ENCODE measurements at regions not wholly inside any gene's neighbourhood (a gene's known extent, or its start where the extent isn't known, plus 50 kb on each side); places are given as distances from the start of the nearest gene placed in this dataset.
"Not testable (repeated sequence)": the region's sequence is repeated elsewhere in the genome, so short reads cannot be mapped to it uniquely, and the experiment has no call there.

DNA sequence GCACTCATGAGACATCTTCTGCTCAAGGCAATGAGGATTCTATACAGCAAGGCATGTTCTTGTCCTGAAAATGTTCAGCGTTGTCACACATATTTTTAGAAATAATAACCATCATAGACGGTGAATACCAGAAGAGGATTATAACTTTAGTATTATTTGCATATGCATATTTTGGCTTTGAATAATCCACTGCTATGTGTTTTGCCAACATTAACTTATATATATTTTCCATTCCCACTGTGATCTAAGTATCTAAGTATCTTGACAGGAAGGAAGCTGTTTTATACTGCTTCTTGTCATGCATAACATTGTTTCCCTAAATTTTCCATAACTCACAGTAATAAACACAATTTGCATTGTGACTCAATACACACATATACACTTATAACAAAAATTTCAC, 509.5 kb downstream of the TBL1XR1 start:
- no peak for DNase-seq (ENCODE audit: low read depth)

DNA sequence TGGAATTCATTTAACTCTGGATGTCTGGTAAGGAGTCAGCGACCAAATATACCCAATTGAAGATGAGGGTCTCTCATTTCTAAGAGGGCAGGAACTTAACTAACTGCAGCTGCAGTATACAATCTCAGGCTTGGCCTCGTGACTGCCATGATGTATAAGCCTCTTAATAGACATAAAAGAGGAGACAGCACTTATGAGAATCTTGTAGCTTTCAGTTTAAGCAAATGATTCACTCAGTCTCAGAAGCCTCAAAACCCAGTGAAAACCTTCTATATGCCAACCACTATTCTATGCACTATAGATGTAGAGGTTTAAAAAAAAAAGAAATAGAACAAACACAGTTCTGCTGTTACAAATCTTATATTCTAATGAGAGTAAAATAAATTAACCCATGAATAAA, 513.9 kb downstream of the TBL1XR1 start:
- DNase-seq (ENCODE audit: low read depth) = no peak
- H3K4me3 ChIP-seq (ENCODE audit: low read depth, low read length) = no peak overlapping the region

More for the DNA sequence above, 509.5 kb downstream of the TBL1XR1 start:
- H3K4me3 ChIP-seq (ENCODE audit: low read depth, low read length) = no peak overlapping the region

DNA sequence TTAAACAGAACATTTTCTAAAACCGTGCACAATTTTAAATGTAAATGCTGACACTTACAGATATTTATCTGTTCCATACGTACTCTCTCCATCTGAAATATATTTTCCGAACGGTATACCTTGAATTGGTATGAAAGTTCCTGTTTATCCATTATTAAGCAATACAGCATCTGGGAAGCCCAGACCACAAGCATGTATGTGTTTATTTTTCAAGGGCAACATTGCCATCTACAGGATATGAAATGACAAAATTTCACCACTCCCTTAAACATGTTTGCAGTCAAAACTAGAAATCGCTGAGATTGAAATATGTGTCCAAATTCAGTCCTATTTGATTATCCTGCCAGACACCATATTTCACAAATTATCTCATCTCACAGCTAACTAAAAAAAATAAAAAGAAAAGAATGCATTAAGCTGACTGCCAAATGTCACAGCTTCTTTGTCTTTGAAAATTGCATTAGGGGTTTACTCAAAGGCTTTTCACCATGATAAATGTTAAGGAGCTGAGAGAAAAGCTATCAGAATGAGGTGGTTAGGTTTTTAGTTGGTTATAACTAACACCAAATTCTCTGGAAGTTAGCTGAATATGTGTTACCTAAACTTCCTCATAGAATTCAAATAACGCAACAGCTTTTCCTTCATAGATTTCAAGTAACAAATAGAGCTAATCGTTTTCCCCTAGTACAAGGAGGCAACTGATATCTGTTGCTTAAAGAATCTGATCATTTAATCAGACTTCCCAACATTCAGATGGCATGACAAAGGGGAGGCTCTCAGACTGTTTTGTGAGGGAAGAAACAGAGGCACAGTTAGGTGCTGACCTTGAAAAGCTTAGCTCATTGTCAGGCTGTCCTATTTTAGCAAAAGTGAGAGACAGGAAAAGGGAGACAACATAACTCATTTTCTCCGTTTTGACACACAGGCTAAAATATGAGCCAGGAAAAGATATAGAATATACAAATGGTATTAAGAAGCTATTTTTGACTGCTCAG, 533.1 kb downstream of the TBL1XR1 start:
- peak; percentile 60 for DNase-seq (ENCODE audit: low read depth)
- no peak overlapping the region for H3K4me3 ChIP-seq (ENCODE audit: low read depth, low read length)

DNA sequence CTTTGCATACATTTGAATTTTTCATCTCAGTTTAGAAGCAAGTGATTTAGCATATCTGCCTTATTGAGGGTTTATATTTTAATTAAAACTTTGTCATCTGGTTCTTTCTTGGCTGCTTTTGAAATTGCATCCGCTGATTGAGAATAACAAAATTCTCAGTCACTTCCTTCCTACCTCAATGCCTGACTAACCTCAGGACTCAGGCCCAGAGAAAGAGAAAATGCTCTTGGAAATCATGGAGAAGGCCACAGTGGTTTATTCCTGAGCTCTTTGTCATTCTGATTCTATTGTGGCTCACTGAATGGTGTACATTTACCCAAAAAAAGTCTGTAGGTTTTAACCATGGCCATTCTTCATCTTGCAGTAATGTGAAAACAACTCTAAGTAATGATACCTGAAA, 533.9 kb downstream of the TBL1XR1 start:
- H3K4me3 ChIP-seq (ENCODE audit: low read depth, low read length) = no peak overlapping the region
- no peak for DNase-seq (ENCODE audit: low read depth)

DNA sequence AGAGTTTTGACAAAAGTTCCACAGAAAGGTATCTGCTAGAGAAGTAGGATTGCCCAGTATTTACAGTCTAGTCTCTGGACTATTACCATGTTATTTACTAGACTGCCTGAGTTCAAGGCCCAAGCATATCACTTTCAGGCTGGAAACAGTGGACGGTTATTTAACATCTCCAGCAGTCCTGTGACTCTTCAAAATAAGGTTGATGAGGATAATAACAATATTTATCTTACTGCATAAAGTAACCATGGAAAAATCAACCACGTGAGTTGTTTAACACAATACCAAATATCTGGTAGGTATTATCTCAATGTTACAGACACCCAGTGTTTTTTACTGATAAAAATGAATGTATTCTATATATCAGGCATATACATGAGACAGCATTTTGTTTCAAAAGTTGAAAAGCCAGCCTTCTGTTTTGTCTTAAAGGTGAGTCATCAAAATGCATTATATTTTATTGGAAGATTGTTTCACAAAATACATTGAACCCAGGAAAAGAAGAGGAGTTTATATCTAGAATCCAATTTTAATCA, 535.8 kb downstream of the TBL1XR1 start:
- no peak for DNase-seq (ENCODE audit: low read depth)

DNA sequence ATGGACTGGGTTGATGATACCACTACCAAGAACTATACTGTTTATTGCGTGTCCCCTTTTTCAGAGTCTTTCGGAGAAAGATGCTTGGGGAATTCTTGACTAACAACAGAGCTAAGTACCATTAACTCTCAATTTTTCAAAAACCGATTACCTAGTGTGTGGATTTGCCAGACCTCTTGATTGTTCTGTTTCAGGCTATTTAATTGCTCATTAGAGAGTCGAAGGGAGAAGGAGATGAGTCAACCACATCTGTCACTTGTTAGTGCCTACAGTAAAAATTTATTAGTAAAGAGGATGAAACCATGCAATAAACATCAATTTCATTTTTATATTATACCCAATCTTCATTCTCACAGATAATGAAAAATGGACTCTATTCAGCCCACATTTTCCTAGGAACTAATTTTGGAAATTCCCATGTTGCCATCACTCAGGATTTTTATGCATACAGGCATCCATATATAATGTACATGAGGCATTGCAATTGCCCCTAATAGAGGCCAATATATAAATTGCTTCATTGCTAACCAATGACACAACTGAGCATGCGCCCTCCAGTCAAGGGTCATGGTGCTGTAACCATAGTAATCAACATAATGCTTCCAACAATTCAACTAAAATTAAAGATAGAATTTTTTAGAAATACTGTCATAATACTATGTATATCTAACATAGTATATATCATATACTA, 541.7 kb downstream of the TBL1XR1 start:
- DNase-seq (ENCODE audit: low read depth) = no peak
- no peak overlapping the region for H3K4me3 ChIP-seq (ENCODE audit: low read depth, low read length)

More for the DNA sequence above, 535.8 kb downstream of the TBL1XR1 start:
- no peak overlapping the region for H3K4me3 ChIP-seq (ENCODE audit: low read depth, low read length)

DNA sequence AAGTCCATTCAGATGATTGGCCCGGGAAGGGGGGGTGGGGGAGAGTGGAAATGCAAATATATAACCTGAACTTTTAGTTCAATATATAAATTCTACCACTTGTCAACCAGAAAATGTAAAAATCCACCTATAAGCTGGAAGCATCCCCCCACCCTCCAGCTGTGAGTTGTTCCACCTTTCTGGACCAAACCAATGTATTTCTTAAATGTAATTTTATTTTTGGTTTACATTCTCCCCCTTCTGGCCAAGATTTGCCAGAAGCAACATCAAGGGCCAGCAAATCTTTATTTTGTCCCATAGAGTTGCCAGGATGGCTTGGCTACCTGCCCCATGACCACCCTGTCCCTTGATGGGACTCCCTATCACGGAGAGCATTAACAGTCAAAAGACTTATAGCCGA, 545.7 kb downstream of the TBL1XR1 start:
- no peak overlapping the region for H3K4me3 ChIP-seq (ENCODE audit: low read depth, low read length)

DNA sequence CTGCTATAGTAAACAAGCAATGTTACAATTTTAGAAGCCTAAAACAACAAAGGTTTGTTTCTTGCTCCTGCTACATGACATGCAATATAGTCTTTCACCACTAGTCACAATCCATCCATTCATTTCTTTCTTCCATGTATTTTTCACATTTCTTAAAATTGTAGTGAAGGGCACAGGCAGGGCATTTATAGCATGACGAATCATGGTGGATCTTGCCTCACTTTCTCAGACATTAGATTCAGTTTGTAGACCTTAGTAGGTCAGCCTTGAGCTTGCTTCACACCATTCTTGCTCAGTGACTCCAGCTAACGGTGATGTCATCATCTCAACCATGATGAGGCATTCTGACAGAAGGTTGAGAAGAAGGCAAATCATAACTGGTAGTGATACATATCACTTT, 546.8 kb downstream of the TBL1XR1 start:
- DNase-seq (ENCODE audit: low read depth) = peak; percentile 67
- no peak overlapping the region for H3K4me3 ChIP-seq (ENCODE audit: low read depth, low read length)

More for the DNA sequence above, 545.7 kb downstream of the TBL1XR1 start:
- DNase-seq (ENCODE audit: low read depth) = no peak

DNA sequence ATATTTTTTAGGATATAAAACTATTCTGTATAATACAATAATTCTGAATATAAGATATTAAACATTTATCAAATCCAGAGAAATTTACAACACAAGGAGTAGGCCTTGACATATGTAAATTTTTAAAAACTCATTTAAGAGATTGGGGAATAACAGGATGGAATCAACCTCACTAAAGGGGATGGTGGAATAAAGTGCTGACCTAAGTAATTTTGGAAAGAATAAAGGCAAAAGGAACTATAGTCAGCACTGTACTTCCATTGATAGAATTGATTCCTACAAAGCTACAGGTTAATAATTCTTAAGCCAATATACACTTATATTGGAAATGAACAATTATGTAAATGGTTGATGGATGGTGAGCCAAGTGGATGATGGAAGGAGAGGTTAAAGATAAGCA, 549.3 kb downstream of the TBL1XR1 start:
- DNase-seq (ENCODE audit: low read depth) = no peak
- H3K4me3 ChIP-seq (ENCODE audit: low read depth, low read length) = no peak overlapping the region

DNA sequence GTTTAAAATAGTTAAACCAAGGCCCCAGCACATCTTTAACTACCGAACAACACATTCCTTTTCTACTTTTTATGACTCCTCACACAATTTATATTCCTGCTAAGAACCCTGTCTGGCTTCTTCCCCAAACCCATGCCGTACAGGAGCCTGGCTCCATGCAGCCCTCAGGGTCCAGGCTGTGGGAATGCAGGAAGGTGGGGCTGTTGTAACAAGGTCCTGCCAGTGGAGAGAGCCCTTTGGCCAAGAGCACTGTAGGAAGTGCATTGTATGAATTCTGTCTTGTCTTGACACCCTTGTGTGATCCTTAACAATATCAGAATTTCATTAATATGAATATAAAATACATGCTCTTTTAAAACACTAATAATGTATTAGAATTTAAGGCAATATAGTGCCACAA, 563.8 kb downstream of the TBL1XR1 start:
- DNase-seq (ENCODE audit: low read depth) = no peak
- H3K4me3 ChIP-seq (ENCODE audit: low read depth, low read length) = no peak overlapping the region

DNA sequence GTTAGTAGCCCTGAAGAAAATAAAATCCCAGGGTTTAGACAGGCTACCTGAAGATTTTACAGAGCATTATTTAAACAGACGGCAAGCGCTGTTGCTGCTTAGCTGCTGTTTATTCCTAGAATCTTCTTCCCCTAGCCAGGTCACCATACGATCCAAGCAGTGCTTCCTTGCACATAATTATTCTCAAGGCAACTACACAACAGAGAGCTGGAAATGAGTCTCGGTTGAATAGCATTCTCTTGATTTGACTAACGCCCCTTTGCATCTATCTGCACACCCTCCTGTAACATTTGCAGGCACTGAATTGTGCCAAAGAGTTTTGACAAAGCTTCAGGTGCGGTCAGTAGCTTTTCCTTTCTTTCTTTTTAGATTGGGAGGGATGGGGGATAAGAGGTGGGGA, 564.4 kb downstream of the TBL1XR1 start:
- no peak overlapping the region for H3K4me3 ChIP-seq (ENCODE audit: low read depth, low read length)

DNA sequence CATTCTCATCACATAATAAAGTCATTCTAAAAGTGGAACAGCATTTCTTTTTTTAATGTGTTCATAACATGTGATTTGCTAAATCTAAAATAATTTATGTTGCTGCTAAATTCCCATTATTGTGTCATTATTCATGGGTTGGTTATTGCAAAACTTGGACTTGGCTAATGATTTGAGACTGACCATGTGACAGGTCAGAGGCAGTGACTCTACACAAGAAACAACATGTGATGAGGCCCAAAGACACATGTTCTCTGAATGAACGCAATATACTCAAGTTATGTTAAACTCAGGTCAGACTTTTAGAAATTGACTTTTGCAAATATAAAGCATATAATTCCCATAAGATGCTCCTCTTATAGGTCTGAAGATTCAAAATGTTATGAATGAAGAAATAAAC, 566.1 kb downstream of the TBL1XR1 start:
- no peak overlapping the region for H3K4me3 ChIP-seq (ENCODE audit: low read depth, low read length)
- DNase-seq (ENCODE audit: low read depth) = no peak

More for the DNA sequence above, 564.4 kb downstream of the TBL1XR1 start:
- no peak for DNase-seq (ENCODE audit: low read depth)

DNA sequence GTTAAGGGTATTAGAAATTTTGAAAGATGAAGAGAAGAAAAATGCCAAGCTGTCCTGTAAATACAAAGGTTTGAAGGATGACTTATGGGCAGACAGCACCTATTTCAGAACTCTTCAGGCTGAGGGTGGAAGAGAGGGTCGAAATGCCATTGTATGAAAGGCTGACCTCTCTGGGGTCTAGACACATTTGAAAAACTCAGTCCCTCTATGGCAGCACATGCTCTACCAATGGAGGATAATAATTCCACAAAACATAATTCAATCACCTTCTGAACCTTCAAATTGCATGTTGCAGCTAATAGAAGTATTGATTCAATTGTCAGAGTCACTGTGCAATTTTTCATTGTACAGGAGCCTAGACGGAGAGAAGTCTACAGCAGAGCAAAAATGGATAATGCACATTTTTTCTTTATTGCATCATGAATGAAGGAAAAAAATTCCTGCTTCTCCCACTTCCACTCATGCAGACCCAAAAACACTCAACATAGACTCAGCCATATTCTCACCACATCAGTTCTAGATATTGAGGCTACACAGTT, 569.1 kb downstream of the TBL1XR1 start:
- DNase-seq (ENCODE audit: low read depth) = no peak
- no peak overlapping the region for H3K4me3 ChIP-seq (ENCODE audit: low read depth, low read length)

DNA sequence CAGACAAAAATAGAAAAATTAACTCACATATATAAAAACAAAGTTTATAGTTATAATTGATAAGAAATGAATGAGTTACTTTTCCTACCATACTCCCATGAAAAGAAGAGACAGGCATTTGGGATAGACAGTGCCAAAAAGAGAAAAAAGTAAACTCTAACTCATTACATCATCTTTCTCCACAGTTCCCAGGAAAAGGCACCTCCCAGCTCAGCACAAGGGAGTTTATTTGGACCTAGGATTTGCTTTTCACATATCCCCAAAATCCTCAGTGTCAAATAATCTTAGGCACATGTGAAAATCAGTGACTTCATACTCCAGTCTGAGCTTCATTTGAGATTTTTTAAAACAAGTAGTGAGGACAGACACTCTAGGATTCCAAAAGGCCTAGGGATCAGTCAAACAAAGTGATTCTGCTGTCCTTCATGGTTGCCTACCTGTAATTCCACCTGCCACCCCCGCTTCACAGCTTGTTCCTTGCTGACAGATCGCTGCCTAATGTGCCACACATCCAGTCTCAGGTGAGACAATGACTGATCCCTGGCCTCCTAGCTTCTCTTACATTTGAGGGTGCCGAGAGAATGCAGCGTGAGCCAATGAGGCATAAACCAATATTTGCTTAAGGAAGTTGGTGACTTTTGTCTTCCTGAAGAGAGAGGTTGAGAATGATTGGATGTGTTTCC, 573.7 kb downstream of the TBL1XR1 start:
- DNase-seq (ENCODE audit: low read depth) = no peak
- no peak overlapping the region for H3K4me3 ChIP-seq (ENCODE audit: low read depth, low read length)

DNA sequence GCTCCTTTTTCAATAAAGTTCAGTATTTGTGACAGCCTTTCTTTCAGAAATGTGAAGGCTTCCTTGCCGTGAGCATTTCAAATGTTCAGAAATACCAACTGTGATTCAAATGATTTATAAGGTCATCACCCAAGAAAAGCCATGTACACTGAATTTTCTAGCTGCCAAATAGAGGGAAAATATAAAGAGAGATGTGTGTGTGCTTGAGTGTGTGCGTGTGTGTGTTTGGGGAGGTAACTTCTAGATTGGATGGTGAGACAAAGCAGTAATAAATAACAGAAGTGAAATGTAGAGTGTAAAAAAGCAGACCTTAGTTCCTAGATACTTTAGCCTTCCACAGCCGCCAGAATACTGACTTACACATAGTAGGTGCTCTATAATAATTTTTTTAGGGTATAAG, 577.4 kb downstream of the TBL1XR1 start:
- H3K4me3 ChIP-seq (ENCODE audit: low read depth, low read length) = no peak overlapping the region

DNA sequence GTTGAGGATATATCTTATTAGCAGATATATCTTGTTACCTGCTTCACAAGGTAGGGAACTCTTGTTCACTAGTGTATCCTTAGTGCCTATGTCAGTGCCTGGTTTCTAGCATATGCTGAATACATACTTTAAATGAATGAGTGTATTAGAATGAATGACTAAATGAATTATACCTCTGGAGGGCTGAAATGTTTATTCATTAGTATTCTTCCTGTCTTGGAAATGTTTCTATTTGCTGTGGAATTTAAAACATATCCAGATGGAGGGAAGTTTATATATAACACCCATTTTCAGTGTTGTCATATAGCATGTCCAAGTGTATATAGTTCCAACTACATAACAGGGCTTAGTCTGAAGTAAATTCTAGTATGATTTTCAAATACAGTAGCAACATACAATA, 581.5 kb downstream of the TBL1XR1 start:
- H3K4me3 ChIP-seq (ENCODE audit: low read depth, low read length) = no peak overlapping the region
- no peak for DNase-seq (ENCODE audit: low read depth)

More for the DNA sequence above, 577.4 kb downstream of the TBL1XR1 start:
- no peak for DNase-seq (ENCODE audit: low read depth)

DNA sequence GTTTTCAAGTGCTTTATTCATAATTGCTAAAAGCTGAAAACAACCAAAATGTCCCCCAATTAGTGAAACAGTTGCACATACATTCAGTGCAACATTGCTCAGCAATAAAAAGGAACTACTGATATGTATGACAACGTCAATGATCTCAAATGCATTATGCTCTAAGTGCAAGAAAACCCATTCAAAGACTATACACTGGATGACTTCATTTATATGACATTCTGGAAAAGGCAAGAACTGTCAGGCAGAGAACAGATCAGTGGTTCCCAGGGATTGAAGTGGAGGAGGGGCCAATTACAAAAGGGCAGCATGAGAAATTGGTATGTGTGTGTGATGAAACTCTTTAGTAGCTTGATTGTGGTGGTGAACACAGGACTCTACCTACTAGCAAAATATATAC, 585.6 kb downstream of the TBL1XR1 start:
- peak; percentile 12 for DNase-seq (ENCODE audit: low read depth)

DNA sequence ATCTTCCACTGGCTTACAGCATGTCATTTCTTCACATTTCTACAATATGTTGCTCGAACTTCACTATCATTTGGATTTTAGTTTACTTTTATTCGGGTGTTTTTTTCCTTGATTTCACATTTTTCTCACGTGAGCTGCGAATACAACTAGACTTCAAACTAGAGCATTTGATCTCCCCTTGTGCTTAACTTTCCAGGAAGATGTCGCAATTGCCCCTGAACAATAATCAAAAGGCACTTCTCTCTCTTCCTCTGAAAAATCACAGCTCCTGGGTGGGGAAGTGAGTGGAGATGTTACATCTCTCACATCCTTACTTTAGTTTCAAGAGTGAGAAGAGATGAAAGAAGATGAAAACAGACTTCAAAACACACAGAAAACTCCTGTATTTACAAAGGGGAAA, 587.9 kb downstream of the TBL1XR1 start:
- DNase-seq (ENCODE audit: low read depth) = no peak
- no peak overlapping the region for H3K4me3 ChIP-seq (ENCODE audit: low read depth, low read length)

More for the DNA sequence above, 585.6 kb downstream of the TBL1XR1 start:
- no peak overlapping the region for H3K4me3 ChIP-seq (ENCODE audit: low read depth, low read length)

DNA sequence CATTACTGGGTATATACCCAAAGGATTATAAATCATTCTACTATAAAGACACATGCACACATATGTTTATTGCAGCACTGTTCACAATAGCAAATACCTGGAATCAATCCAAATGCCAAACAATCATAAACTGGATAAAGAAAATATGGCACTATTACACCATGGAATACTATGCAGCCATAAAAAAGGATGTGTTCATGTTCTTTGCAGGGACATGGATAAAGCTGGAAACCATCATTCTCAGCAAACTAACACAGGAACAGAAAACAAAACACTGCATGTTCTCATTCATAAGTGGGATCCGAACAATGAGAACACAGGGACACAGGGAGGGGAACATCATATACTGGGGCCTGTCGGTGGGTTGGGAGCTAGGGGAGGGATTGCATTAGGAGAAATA, 591.7 kb downstream of the TBL1XR1 start:
- H3K4me3 ChIP-seq (ENCODE audit: low read depth, low read length); DNase-seq (ENCODE audit: low read depth): not testable (repeated sequence)

Data from skeletal muscle cell (primary cell).